Peyer's patch (tissue), 4 donors: ENCODE measurements at regions not wholly inside any gene's neighbourhood (a gene's known extent, or its start where the extent isn't known, plus 50 kb on each side); places are given as distances from the start of the nearest gene placed in this dataset.
"Not testable (repeated sequence)": the region's sequence is repeated elsewhere in the genome, so short reads cannot be mapped to it uniquely, and the experiment has no call there.

ENCODE experiments used
- DNase-seq, 3 donors: peaks; one replicate each; pipeline ENCODE4 v3.0.0-alpha.2; 2017 to 2019
- H3K27ac ChIP-seq, 4 donors: fragments of 200-600 bp; sonication (generic); one replicate each; pipeline ENCODE4 v1.5.1; 2016 to 2019
- H3K27me3 ChIP-seq, 2 donors: fragments of 200-600 bp; sonication (generic); one replicate each; pipeline ENCODE4 v1.5.1; 2019
- H3K36me3 ChIP-seq, 3 donors: fragments of 200-600 bp; sonication (generic); one replicate each; pipeline ENCODE4 v1.5.1; 2016 to 2019
- H3K4me1 ChIP-seq, 4 donors: fragments of 200-600 bp; sonication (generic); one replicate each; pipeline ENCODE4 v1.5.1; 2016 to 2019
- H3K4me3 ChIP-seq, 4 donors: fragments of 200-600 bp; sonication (generic); 1 replicate in 3 of 4; 2 replicates in 1 of 4; pipeline ENCODE4 v1.5.1; 2016 to 2019; ENCODE audit warnings: mild to moderate bottlenecking in 1 of 4
- H3K9me3 ChIP-seq, 4 donors: fragments of 200-600 bp; sonication (generic); one replicate each; pipeline ENCODE4 v1.5.1; 2016 to 2019; ENCODE audit warnings: mild to moderate bottlenecking in 1 of 4
- CTCF ChIP-seq, 6 experiments: fragments of 450-650 bp in 4 of 6; fragments of 200-600 bp in 2 of 6; sonication (generic) in 1 of 6; IDR thresholded peaks; one replicate each; pipeline ENCODE4 v1.5.1; 2017 to 2019; ENCODE audit warnings: antibody characterized with exemption in 6 of 6, mild to moderate bottlenecking in 3 of 6, moderate library complexity in 1 of 6
- POLR2A ChIP-seq, 2 donors: fragments of 450-650 bp; IDR thresholded peaks; one replicate each; pipeline ENCODE4 v1.5.1; 2017; ENCODE audit warnings: antibody characterized with exemption in 2 of 2, mild to moderate bottlenecking in 2 of 2, moderate library complexity in 2 of 2

- H3K27me3 ChIP-seq = no peaks in the 10 kb centered on the region
- DNase-seq = no peak
- H3K36me3 ChIP-seq = no peaks in the 10 kb centered on the region
- no peaks in the 10 kb centered on the region for H3K9me3 ChIP-seq
- TF ChIP-seq POLR2A (IDR thresholded peaks at IDR 0.05) (no peak), CTCF (IDR thresholded peaks at IDR 0.05) (no peak)
- no peaks in the 10 kb centered on the region for H3K4me1 ChIP-seq
- H3K27ac ChIP-seq = no peak overlapping the region
- H3K4me3 ChIP-seq = no peak overlapping the region
Observed at GRCh38 chr6:147958683-147959082, 384.0 kb upstream of the SASH1 start.

GRCh38 chr6:147961481-147962141, 381.0 kb upstream of the SASH1 start:
- Histone ChIP-seq H3K4me1 (no peaks in the 10 kb centered on the region), H3K27ac (no peak overlapping the region), H3K9me3 (no peaks in the 10 kb centered on the region), H3K27me3 (no peaks in the 10 kb centered on the region), H3K36me3 (no peaks in the 10 kb centered on the region), H3K4me3 (no peak overlapping the region)
- DNase-seq = no peak
- no peak for TF ChIP-seq CTCF (IDR thresholded peaks at IDR 0.05)
- no peak for TF ChIP-seq POLR2A (IDR thresholded peaks at IDR 0.05)

- DNase-seq, H3K4me1 ChIP-seq, H3K9me3 ChIP-seq, H3K27ac ChIP-seq, H3K4me3 ChIP-seq, H3K27me3 ChIP-seq, H3K36me3 ChIP-seq: not testable (repeated sequence)
Observed at GRCh38 chr6:147965448-147965847, 377.2 kb upstream of the SASH1 start.

GRCh38 chr6:147970970-147971369, 371.7 kb upstream of the SASH1 start:
- TF ChIP-seq POLR2A (IDR thresholded peaks at IDR 0.05) = no peak
- TF ChIP-seq CTCF (IDR thresholded peaks at IDR 0.05) = peak in 2 of 6 experiments; percentile 23 to 38

GRCh38 chr6:147972448-147972847, 370.2 kb upstream of the SASH1 start:
- TF ChIP-seq CTCF (IDR thresholded peaks at IDR 0.05) = no peak
- no peak for TF ChIP-seq POLR2A (IDR thresholded peaks at IDR 0.05)
- Histone ChIP-seq H3K36me3 (no peaks in the 10 kb centered on the region), H3K27me3 (no peaks in the 10 kb centered on the region), H3K9me3 (no peaks in the 10 kb centered on the region), H3K4me3 (no peak overlapping the region), H3K27ac (no peak overlapping the region), H3K4me1 (no peaks in the 10 kb centered on the region)
- no peak for DNase-seq

More at GRCh38 chr6:147970970-147971369, 371.7 kb upstream of the SASH1 start:
- H3K27ac ChIP-seq = no peak overlapping the region
- no peak overlapping the region for H3K4me3 ChIP-seq
- no peaks in the 10 kb centered on the region for H3K4me1 ChIP-seq
- no peaks in the 10 kb centered on the region for H3K27me3 ChIP-seq
- no peak for DNase-seq
- H3K36me3 ChIP-seq = no peaks in the 10 kb centered on the region
- H3K9me3 ChIP-seq = no peaks in the 10 kb centered on the region

- no peak for DNase-seq
- no peak overlapping the region for H3K4me3 ChIP-seq
- H3K36me3 ChIP-seq = no peaks in the 10 kb centered on the region
- H3K27me3 ChIP-seq = no peaks in the 10 kb centered on the region
- H3K9me3 ChIP-seq = no peaks in the 10 kb centered on the region
- TF ChIP-seq CTCF (IDR thresholded peaks at IDR 0.05) = no peak
- no peak for TF ChIP-seq POLR2A (IDR thresholded peaks at IDR 0.05)
- no peak overlapping the region for H3K27ac ChIP-seq
- H3K4me1 ChIP-seq = no peaks in the 10 kb centered on the region
Observed at GRCh38 chr6:147973806-147974205, 368.8 kb upstream of the SASH1 start.
